ENCODE measurements at regions not wholly inside any gene's neighbourhood (a gene's known extent, or its start where the extent isn't known, plus 50 kb on each side); places are given as distances from the start of the nearest gene placed in this dataset.

- Histone ChIP-seq H4K20me1 (ENCODE audit: insufficient read depth, low read length) (no peaks in the 10 kb centered on the region), H3K9me2 (ENCODE audit: low read depth, low read length) (no peaks in the 10 kb centered on the region), H3K4me3 (ENCODE audit: low read depth, low read length, poor library complexity, severe bottlenecking) (no peak overlapping the region), H3K36me3 (ENCODE audit: insufficient read depth, low read length) (no peaks in the 10 kb centered on the region), H2AFZ (ENCODE audit: low read length) (no peak overlapping the region), H3K27me3 (ENCODE audit: insufficient read depth, low read length) (no peaks in the 10 kb centered on the region), H3K79me2 (ENCODE audit: insufficient read depth, low read length) (no peaks in the 10 kb centered on the region), H3K4me1 (ENCODE audit: insufficient read depth, low read length, severe bottlenecking) (no peaks in the 10 kb centered on the region), H3K27ac (ENCODE audit: low read depth, low read length, poor library complexity, severe bottlenecking) (no peak overlapping the region), H3K4me2 (ENCODE audit: low read length) (no peak overlapping the region), H3F3A (ENCODE audit: insufficient read depth, low read length) (no peaks in the 10 kb centered on the region), H3K9me3 (ENCODE audit: low read length) (no peaks in the 10 kb centered on the region), H3K9ac (ENCODE audit: low read length) (no peak overlapping the region)
- no peak for TF ChIP-seq EZH2 (IDR thresholded peaks at IDR 0.05; ENCODE audit: borderline replicate concordance, low read length)
- TF ChIP-seq, protein P1, sequence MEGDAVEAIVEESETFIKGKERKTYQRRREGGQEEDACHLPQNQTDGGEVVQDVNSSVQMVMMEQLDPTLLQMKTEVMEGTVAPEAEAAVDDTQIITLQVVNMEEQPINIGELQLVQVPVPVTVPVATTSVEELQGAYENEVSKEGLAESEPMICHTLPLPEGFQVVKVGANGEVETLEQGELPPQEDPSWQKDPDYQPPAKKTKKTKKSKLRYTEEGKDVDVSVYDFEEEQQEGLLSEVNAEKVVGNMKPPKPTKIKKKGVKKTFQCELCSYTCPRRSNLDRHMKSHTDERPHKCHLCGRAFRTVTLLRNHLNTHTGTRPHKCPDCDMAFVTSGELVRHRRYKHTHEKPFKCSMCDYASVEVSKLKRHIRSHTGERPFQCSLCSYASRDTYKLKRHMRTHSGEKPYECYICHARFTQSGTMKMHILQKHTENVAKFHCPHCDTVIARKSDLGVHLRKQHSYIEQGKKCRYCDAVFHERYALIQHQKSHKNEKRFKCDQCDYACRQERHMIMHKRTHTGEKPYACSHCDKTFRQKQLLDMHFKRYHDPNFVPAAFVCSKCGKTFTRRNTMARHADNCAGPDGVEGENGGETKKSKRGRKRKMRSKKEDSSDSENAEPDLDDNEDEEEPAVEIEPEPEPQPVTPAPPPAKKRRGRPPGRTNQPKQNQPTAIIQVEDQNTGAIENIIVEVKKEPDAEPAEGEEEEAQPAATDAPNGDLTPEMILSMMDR (IDR thresholded peaks at IDR 0.05; ENCODE audit: low read length), result no peak
Measured at GRCh38 chr5:165224366-165225045, 1719.1 kb downstream of the MAT2B start.

- no peaks in the 10 kb centered on the region for H3K9me2 ChIP-seq (ENCODE audit: low read depth, low read length)
- H3K9ac ChIP-seq (ENCODE audit: low read length), result no peak overlapping the region
- no peak for TF ChIP-seq EZH2 (IDR thresholded peaks at IDR 0.05; ENCODE audit: borderline replicate concordance, low read length)
- TF ChIP-seq, protein P1 (IDR thresholded peaks at IDR 0.05; ENCODE audit: low read length), result no peak; the same call in 1 of the 2 replicates
- H3K27me3 ChIP-seq (ENCODE audit: insufficient read depth, low read length), result no peaks in the 10 kb centered on the region
- no peaks in the 10 kb centered on the region for H3K9me3 ChIP-seq (ENCODE audit: low read length)
- no peaks in the 10 kb centered on the region for H3K79me2 ChIP-seq (ENCODE audit: insufficient read depth, low read length)
- no peak overlapping the region for H3K27ac ChIP-seq (ENCODE audit: low read depth, low read length, poor library complexity, severe bottlenecking)
- H3K36me3 ChIP-seq (ENCODE audit: insufficient read depth, low read length), result no peaks in the 10 kb centered on the region
- no peaks in the 10 kb centered on the region for H3F3A ChIP-seq (ENCODE audit: insufficient read depth, low read length)
- no peak overlapping the region for H3K4me2 ChIP-seq (ENCODE audit: low read length)
- H2AFZ ChIP-seq (ENCODE audit: low read length), result no peak overlapping the region
- H3K4me3 ChIP-seq (ENCODE audit: low read depth, low read length, poor library complexity, severe bottlenecking), result no peak overlapping the region
- H4K20me1 ChIP-seq (ENCODE audit: insufficient read depth, low read length), result no peaks in the 10 kb centered on the region
- no peaks in the 10 kb centered on the region for H3K4me1 ChIP-seq (ENCODE audit: insufficient read depth, low read length, severe bottlenecking)
Measured at GRCh38 chr5:165227515-165227914, 1722.1 kb downstream of the MAT2B start.

- TF ChIP-seq EZH2 (IDR thresholded peaks at IDR 0.05; ENCODE audit: borderline replicate concordance, low read length), result no peak
- TF ChIP-seq, protein P1 (IDR thresholded peaks at IDR 0.05; ENCODE audit: low read length), result no peak
- Histone ChIP-seq H3K79me2 (ENCODE audit: insufficient read depth, low read length) (no peaks in the 10 kb centered on the region), H3K27me3 (ENCODE audit: insufficient read depth, low read length) (no peaks in the 10 kb centered on the region), H3K4me2 (ENCODE audit: low read length) (no peak overlapping the region), H3K9me3 (ENCODE audit: low read length) (no peaks in the 10 kb centered on the region), H3K4me1 (ENCODE audit: insufficient read depth, low read length, severe bottlenecking) (no peaks in the 10 kb centered on the region), H3K36me3 (ENCODE audit: insufficient read depth, low read length) (no peaks in the 10 kb centered on the region), H4K20me1 (ENCODE audit: insufficient read depth, low read length) (no peaks in the 10 kb centered on the region), H3K9me2 (ENCODE audit: low read depth, low read length) (no peaks in the 10 kb centered on the region), H3K9ac (ENCODE audit: low read length) (no peak overlapping the region), H2AFZ (ENCODE audit: low read length) (no peak overlapping the region), H3K4me3 (ENCODE audit: low read depth, low read length, poor library complexity, severe bottlenecking) (no peak overlapping the region), H3F3A (ENCODE audit: insufficient read depth, low read length) (no peaks in the 10 kb centered on the region), H3K27ac (ENCODE audit: low read depth, low read length, poor library complexity, severe bottlenecking) (no peak overlapping the region)
Measured at GRCh38 chr5:165228184-165228583, 1722.8 kb downstream of the MAT2B start.
